DMS114 treated with DMSO at 0.1 percent for 48 hours (cell line): ENCODE measurements at regions not wholly inside any gene's neighbourhood (a gene's known extent, or its start where the extent isn't known, plus 50 kb on each side); places are given as distances from the start of the nearest gene placed in this dataset.
"Not testable (repeated sequence)": the region's sequence is repeated elsewhere in the genome, so short reads cannot be mapped to it uniquely, and the experiment has no call there.

Source experiments
- DNase-seq: peaks from one replicate; lab custom pipeline; 2025; ENCODE audit not compliant: unreplicated experiment; lab: John Stamatoyannopoulos, UW

- no peak for DNase-seq
These were observed 1235.3 kb upstream of the ZEB2 start for GRCh38 chr2:145755019-145755837.

- no peak for DNase-seq
These were observed 1234.0 kb upstream of the ZEB2 start for GRCh38 chr2:145753966-145754365.

DNA sequence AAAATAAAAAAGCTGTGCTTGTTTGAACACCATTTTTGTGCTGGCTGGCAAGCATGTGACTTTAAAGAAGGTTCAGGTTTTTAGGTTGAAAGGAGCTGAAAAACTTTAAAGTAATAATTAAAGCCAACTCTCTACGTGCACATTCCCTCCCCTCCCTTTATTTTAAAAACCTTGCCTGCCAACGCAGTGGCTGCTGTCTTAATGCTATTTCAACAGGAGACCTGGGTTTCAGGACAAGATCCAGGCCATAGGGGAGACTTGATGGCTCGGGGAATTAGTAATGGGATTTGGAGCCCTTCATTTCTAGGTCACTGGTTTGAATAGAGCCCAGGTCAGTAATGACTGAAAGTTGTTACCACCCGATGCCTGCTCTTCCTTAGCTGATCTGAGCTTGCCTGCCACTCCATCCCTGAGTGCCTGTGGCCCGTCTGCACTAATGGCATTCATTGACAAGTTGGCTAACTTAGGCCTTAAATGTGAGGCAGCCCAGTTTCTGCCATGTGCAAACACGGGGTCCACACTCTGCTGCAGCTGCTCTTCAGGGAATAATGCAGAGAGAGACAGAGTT, 1233.2 kb upstream of the ZEB2 start:
- no peak for DNase-seq

GRCh38 chr2:145752091-145752806, 1232.3 kb upstream of the ZEB2 start:
- DNase-seq = peak; percentile 20

DNA sequence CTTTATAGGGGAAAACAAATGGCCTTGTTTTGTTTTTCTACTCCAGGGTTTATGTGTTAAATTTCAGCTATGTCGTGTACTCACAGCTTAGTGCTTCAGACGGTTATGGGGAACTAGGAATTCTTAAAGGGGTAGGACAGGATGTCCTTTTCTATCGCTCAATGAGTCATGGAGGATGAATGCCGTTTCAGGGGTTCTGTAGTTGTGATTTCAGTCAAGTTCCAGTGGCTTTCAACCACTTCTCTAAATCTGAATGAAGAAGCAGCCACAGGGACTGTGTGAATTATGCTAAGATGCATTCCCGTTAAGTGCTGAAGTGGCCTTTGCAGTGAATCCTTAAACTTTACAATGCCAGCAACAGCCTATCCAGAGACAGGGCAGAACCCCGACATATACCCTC, 1231.7 kb upstream of the ZEB2 start:
- no peak for DNase-seq

DNA sequence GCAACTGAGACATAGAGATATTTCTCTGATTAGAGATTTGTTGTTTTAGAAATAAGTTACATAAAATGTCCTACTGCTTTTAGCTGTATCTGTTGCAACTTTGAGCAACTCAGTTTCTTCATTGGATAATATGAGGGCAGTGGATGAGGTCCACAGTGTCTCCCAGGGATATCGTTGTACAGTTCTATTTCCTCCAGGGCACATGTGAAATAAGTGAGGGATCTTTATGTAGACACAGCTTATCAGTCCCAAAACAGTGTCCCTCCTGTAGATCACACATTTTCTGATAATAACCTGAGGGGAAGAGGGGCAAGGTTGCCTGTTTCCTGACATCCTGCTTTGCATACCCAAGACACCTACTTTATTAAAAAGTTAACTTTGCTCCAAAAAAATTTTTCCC, 1231.2 kb upstream of the ZEB2 start:
- DNase-seq = no peak

DNA sequence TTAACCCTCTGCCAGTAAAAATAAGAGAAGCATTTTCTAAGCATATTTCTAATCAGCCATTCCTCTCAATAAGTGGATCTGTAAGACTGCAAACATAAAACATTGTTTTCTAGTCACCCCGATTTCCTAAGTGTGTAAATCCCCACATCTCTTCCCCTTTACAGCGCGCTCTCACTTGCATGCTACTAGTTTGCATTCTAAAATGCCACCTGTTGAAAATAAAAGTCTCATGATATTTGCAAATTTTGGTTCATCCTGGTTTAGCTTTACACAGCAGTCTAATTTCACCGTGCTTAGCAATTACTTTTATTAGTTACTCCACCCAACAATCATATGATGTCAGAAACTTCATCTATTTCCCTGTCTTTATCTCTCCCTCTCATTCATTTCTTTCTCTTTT, 1230.7 kb upstream of the ZEB2 start:
- DNase-seq = no peak

DNA sequence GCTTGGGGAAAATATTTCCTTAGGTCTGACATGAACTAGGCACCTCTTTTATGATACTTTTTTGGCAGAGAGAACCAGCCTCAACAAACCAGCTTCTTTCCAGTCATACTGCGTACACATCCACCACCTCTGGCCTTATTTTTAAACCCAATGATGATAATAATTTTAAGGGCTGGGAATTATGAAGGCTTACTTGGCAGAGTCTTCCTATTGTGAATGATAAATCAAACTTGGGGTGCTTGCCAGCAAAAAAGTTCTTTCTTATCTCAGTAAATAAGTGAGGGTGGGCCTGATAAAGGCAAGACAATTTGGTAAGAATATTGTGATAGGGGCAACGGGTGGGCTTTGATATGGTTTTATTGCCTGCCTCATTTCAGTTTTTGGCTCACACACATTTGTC, 1230.2 kb upstream of the ZEB2 start:
- DNase-seq = no peak

GRCh38 chr2:145749556-145749955, 1229.6 kb upstream of the ZEB2 start:
- no peak for DNase-seq

DNA sequence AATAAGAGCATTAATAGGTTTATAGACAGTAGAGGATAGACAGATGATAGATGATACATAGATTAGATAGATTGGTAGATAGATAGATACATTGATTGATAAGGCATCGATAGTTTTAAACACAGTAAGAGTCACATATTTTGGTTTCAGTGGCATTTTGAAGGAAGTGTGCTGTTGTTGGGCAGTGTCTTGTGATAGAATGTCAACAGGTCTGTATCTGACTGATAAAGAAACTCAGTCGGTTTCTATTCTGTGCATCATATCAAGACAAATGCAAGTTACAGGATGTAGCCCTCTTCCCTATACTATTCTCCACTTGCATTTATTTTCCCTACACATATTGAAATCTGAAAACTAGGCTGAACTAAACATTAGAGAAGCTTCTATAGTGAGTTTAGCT, 1229.0 kb upstream of the ZEB2 start:
- DNase-seq = no peak

- no peak for DNase-seq
These were observed 1227.8 kb upstream of the ZEB2 start for GRCh38 chr2:145747715-145748114.

DNA sequence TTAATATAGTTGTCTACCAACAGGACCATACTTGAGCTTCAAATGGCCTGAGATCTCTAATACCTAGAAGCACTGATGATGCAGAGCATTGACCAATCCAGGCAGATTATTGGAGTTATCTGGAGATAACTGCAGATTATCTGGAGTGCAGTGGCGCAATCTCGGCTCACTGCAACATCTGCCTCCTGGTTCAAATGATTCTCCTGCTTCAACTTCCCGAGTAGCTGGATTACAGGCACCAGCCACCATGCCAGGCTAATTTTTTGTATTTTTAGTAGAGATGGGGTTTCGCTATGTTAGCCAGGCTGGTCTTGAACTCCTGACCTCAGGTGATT, 1225.4 kb upstream of the ZEB2 start:
- not testable (repeated sequence) for DNase-seq

DNA sequence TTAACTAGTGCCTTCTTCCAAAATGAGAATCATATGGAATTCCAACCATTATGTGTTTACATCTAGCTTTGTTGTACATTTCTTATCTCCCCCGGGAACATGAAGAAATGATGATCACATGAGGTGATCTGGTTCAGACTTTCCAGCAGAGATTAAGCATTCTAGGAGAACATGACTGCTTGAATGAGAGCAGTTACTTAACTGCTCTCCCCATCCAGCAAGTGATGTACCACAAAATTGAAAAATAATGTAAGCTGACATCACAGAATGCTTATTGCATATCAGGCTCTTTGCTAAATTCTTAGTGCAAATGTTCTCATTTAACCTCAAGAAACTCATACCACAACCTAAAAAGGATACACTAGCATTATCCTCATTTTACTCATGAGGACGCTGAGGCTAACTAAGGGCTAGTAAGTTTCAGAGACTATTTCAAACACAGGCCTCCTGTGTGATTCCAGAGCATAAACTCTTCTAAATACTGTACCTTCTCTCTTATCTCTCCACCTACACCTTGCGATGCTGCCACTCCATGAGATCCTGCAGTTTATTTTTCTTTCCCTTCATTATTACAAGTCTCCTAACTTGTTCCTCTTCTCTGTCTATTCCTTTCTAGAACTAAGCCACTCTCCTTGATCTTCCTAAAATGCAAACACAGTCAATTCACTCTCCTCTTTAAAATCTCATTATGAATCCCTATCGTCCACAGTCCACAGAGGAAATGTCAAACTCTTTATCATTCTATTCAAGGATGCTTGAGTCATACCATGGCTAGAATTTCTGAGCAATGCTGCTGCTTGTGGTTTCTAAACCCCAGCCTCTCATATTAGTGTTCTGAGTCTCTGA, 1224.8 kb upstream of the ZEB2 start:
- DNase-seq = no peak

- DNase-seq = no peak
These were observed 1223.1 kb upstream of the ZEB2 start for GRCh38 chr2:145743011-145743410.

DNA sequence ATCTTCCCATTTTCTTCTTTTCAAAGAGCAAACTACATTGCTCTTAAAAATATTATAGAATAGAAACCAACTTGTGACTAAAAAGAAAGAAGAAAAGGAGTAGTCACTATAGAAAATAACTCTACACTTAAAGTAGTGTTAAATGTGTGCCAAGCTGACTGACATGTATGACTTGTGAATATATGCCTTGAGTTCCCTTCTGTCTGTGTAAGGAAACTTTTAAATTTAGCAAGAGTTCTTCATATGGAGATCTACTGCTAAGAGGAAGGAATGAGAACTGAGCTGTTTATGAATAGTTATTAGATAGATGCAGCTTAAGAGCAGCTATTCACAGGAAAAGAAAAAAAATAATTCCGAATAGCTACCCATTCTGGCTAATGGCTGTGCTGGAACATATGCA, 1221.7 kb upstream of the ZEB2 start:
- no peak for DNase-seq

- DNase-seq = no peak
These were observed 1221.3 kb upstream of the ZEB2 start for GRCh38 chr2:145741181-145741580.

- no peak for DNase-seq
These were observed 1220.4 kb upstream of the ZEB2 start for GRCh38 chr2:145740302-145740701.

- DNase-seq = no peak
These were observed 1219.8 kb upstream of the ZEB2 start for GRCh38 chr2:145739681-145740080.

DNA sequence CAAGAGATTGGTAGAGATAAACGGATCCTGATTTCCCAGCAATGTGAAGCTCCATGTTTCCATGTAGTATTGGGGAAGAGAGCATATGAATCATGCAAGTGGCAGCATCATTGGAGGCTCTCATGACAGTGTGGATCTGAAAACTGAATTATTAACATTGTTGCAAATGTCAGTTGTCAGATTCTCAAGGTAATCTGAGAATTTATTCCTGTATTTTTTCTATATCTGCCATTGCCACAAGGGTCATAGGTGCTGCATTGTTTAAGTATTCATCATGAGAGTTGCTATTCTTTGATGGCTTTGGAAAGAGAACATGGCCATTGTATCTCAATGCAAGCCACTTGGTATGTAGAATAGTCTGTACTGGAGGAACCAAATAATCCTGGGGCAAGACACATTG, 1217.0 kb upstream of the ZEB2 start:
- no peak for DNase-seq

DNA sequence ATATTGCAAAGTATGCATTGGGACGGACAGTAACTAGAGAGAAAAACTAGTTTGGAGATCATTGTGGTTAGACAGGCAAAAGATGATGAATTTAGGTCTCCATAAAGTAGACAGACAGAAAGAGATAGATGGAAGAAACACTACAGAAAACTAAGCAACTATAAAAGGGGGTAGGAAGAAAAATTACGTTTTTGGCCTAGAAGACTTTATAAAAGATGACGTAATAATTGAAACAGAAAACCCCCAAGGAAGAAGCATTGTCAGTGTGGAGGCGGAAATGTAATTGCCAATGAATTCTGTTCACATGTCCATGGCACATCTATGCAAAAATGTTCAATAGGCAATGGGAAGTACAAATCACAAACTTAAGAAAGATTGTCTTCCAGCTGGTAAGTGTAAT, 1211.5 kb upstream of the ZEB2 start:
- DNase-seq = no peak

GRCh38 chr2:145729993-145730770, 1210.3 kb upstream of the ZEB2 start:
- DNase-seq = no peak
